GM10248 (cell line): ENCODE measurements at regions not wholly inside any gene's neighbourhood (a gene's known extent, or its start where the extent isn't known, plus 50 kb on each side); places are given as distances from the start of the nearest gene placed in this dataset.

ENCODE experiments used
- CTCF ChIA-PET: fragments of 300-600 bp; sonication (Branson Sonifier 250); formaldehyde crosslinking; extraction: SDS; loops from one replicate; lab custom pipeline; 2021; ENCODE audit warnings: antibody characterized with exemption; lab: Yijun Ruan, JAX
- POLR2A ChIA-PET: fragments of 350-650 bp; sonication (Branson Sonifier 250); formaldehyde crosslinking; extraction: SDS; loops from one replicate; lab custom pipeline; 2020; ENCODE audit warnings: antibody characterized with exemption; lab: Yijun Ruan, JAX
- DNase-seq: peaks from one replicate; pipeline ENCODE4 v3.0.0; 2012; ENCODE audit errors: extremely low spot score
- TF ChIP-seq, protein P1 (sequence below): IDR thresholded peaks from 2 replicates; pipeline ENCODE4 v1.5.1; 2012; ENCODE audit warnings: mild to moderate bottlenecking, low read depth; ENCODE audit errors: extremely low read depth, missing control alignments, control extremely low read depth

DNA sequence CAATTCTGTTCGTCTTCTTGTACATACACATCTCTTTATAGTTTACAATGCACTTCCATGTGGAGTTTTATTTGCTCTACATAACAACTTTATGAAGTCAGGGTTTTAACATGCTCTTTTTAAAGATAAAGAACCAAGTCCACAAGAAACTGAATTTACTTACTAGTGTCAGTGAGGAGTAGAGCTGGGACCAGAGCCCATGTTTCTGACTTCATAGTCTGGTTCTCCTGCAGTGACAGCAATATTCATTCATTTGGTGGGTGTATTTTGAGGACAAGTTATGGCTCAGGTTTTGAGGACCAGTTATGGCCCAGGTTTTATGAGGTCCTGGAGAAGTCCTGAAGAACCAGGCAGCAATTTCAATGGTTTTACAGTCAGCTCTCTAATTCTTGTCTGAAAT lies 481.9 kb upstream of the TNC start:
- no peak for DNase-seq
- TF ChIP-seq, protein P1, sequence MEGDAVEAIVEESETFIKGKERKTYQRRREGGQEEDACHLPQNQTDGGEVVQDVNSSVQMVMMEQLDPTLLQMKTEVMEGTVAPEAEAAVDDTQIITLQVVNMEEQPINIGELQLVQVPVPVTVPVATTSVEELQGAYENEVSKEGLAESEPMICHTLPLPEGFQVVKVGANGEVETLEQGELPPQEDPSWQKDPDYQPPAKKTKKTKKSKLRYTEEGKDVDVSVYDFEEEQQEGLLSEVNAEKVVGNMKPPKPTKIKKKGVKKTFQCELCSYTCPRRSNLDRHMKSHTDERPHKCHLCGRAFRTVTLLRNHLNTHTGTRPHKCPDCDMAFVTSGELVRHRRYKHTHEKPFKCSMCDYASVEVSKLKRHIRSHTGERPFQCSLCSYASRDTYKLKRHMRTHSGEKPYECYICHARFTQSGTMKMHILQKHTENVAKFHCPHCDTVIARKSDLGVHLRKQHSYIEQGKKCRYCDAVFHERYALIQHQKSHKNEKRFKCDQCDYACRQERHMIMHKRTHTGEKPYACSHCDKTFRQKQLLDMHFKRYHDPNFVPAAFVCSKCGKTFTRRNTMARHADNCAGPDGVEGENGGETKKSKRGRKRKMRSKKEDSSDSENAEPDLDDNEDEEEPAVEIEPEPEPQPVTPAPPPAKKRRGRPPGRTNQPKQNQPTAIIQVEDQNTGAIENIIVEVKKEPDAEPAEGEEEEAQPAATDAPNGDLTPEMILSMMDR, result no peak
- CTCF ChIA-PET, result interaction anchor here (1.9 kb wide), 1 partner anchor 11 kb away, joined by 4 read pairs; no protein-coding TSS in a partner anchor
- POLR2A ChIA-PET, result no interaction called here

DNA sequence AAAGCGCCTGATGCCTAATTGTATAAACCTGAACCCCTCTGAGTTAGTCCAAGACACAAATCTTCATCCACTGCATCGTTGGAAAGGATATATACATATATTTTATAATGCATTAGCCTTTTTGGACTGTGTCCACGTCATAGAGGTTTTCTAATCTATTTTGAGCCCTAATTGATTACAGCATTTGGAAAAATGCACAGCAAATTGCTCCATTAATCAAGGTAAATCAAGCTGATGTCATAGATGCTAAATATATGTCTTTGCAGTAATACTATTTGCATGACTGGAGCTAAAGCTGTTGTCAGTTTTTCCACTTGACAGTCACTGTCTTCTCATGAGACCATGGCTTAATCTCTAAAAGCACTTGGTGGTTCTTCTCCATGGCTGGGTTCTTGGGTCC lies 483.5 kb upstream of the TNC start:
- TF ChIP-seq, protein P1, result no peak
- DNase-seq, result no peak
- ChIA-PET CTCF (interaction anchor here (1.9 to 5.8 kb wide), 3 partner anchors 8 to 13 kb away, joined by 4 to 38 read pairs (median 6); no protein-coding TSS in a partner anchor), POLR2A (no interaction called here)

DNA sequence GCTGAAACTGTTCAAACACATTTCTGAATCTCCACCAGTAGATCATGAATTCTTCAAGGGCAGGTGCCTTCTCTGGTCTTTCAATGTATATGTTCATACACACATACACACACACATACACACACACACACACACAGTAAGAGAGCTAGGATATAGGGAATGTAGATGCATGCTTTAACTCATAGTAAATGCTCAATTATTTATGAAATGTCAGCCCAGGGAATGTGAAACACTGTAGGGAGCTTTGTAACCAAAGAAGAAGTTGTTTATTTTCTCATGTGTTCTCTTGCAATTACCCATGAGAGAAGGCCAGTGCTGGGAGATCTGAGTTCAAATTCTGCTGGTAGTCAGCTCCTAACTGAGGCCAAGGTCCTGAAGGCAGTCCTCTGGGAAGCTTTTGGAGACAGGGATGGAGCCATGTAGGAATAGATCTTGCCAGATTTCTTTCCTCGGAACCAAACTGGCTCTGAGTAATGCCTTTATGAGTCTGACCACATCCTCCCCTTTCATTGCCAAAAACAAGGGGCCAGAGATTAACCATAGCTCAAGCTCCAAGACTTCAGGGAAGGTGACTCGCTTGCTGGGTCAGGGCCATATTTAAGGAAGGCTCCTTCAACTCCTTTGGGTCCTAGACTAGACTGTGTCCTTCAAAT lies 487.0 kb upstream of the TNC start:
- no peak for DNase-seq
- TF ChIP-seq, protein P1, result no peak
- ChIA-PET CTCF (interaction anchor here (0.9 to 5.8 kb wide), 3 partner anchors 8 to 11 kb away, joined by 3 to 38 read pairs (median 4); no protein-coding TSS in a partner anchor), POLR2A (no interaction called here)

DNA sequence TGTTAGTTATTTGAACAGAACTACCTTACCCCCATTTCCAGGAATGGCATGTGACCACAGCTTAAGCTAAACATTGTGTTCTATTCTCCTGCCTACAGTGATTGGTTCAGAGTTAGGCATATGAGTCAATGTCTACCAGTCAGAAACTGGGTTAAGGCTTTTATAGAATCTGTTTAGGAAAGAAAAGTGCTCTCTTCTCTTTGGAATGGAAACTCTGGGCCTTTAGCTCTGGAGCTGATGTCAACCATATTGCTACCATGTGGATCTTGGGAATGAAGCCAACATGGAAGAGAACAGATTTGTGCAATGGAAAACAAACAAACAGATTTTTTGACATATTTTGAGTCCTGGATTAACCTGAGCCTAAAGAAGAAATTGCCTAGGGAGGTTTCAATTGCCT lies 488.9 kb upstream of the TNC start:
- CTCF ChIA-PET, result interaction anchor here (1.0 to 5.8 kb wide), 2 partner anchors 13 kb away, joined by 3 to 38 read pairs; no protein-coding TSS in a partner anchor
- POLR2A ChIA-PET, result no interaction called here
- TF ChIP-seq, protein P1, result no peak
- DNase-seq, result no peak

DNA sequence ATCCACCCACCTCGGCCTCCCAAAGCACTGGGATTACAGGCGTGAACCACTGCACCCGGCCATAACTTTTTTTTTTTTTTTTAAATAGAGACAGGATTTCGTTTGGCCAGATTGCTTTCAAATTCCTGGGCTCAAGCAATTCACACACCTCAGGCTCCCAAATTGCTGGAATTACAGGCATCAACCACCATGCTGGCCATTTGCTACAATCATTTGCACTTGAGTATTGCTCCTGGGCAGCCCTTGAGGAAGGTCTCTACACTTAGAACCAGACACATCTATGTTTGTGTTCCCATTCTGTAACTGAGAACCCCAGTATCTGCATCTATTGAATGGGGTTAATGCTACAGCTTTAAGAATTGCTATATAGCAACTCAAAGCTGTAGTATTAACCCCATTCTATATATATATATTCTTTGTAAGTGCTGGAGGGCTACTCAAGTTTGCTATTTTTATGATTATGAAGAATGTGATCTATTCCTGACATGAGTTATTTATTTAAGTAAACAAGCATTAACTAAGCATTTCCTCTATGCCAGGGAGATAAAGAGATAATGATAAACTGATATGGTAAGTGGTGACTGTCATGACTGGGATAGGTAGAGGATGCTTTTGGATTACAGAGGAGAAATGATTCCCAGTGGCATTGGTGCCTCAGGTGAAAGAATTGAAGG lies 496.5 kb upstream of the TNC start:
- TF ChIP-seq, protein P1, result no peak
- POLR2A ChIA-PET, result no interaction called here
- CTCF ChIA-PET, result interaction anchor here (1.2 kb wide), 1 partner anchor 21 kb away, joined by 3 read pairs; no protein-coding TSS in a partner anchor
- DNase-seq, result no peak

DNA sequence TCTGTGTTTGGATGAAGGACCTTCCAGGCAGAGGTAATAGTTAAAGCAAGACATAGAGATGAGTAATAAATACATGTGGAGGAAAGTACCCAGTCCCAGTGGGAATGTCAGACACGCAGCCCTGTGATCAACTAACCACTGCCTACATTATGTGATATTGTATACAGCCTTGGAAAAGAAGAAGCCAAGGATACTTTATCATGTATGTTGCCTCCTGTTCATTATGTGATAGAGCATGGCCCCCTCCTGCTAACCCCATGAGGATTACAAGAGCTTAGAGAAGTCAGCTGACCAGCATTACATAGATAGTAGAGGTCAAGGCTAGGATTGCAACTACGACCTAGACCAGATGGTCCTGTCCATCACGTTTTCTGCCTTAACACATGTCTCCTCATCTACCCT lies 497.0 kb upstream of the TNC start:
- TF ChIP-seq, protein P1, result no peak
- POLR2A ChIA-PET, result no interaction called here
- CTCF ChIA-PET, result interaction anchor here (1.2 kb wide), 1 partner anchor 22 kb away, joined by 3 read pairs; no protein-coding TSS in a partner anchor
- DNase-seq, result no peak
